GM12891 (cell line): ENCODE measurements at regions not wholly inside any gene's neighbourhood (a gene's known extent, or its start where the extent isn't known, plus 50 kb on each side); places are given as distances from the start of the nearest gene placed in this dataset.

Source experiments
- POLR2A ChIP-seq: IDR thresholded peaks from 2 replicates; pipeline ENCODE4 v1.6.1; 2011; ENCODE audit warnings: low read depth, low read length, control low read depth
- POLR2AphosphoS5 ChIP-seq: IDR thresholded peaks from 2 replicates; pipeline ENCODE4 v1.6.1; 2011; ENCODE audit warnings: low read depth, low read length, control low read depth
- POU2F2 ChIP-seq: IDR thresholded peaks from 2 replicates; pipeline ENCODE4 v1.6.1; 2011; ENCODE audit warnings: low read depth, mild to moderate bottlenecking, control low read depth, low read length, moderate library complexity
- TAF1 ChIP-seq: IDR thresholded peaks from 2 replicates; pipeline ENCODE4 v1.6.1; 2011; ENCODE audit warnings: low read depth, low read length, control low read depth

DNA sequence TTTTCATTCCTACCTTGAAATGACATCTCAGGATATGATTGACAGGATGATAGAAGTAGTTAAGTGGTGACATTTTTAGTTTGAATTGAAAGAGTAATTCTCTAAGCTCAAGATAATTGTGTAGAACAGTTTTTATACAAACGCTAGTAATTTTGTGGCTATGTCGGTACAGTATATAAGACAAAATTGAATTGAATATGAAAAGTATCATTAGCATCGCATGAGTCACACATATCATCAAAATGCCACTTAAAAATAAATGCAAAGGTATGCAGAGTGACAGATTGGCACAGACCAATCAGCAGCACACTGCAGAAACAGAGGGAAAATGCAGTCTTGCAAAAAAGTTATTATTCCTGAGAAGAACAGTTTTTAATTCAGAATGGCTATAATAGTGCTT lies 608.2 kb upstream of the NETO1 start:
- TF ChIP-seq POLR2AphosphoS5 (no peak), POLR2A (no peak), TAF1 (no peak), POU2F2 (no peak)
